DND-41 (cell line): ENCODE measurements at regions not wholly inside any gene's neighbourhood (a gene's known extent, or its start where the extent isn't known, plus 50 kb on each side); places are given as distances from the start of the nearest gene placed in this dataset.

Source experiments
- CTCF ChIP-seq: IDR thresholded peaks from 2 replicates; pipeline ENCODE4 v1.5.1; 2012; ENCODE audit warnings: borderline replicate concordance, low read length, moderate library complexity, mild to moderate bottlenecking; ENCODE audit not compliant: poor library complexity, severe bottlenecking; ENCODE audit errors: extremely low read depth
- EZH2 ChIP-seq: IDR thresholded peaks from 3 replicates; pipeline ENCODE4 v1.6.1; 2012; ENCODE audit warnings: borderline replicate concordance, low read depth, mild to moderate bottlenecking, moderate library complexity, low read length, inconsistent platforms; ENCODE audit not compliant: severe bottlenecking

GRCh38 chr11:97149741-97150140 is 759.9 kb downstream of the JRKL start:
- TF ChIP-seq CTCF (no peak), EZH2 (no peak)
